GM21723 (cell line): ENCODE measurements at regions not wholly inside any gene's neighbourhood (a gene's known extent, or its start where the extent isn't known, plus 50 kb on each side); places are given as distances from the start of the nearest gene placed in this dataset.

ENCODE experiments used
- ATAC-seq: cut with Tn5 transposase; IDR thresholded peaks from one replicate; pipeline ENCODE4 v1.9.1; 2021; ENCODE audit warnings: mild to moderate bottlenecking, moderate library complexity; ENCODE audit not compliant: unreplicated experiment

- ATAC-seq, result no peak
Observed at GRCh38 chr12:118467641-118468305, 91.4 kb downstream of the SUDS3 start.

DNA sequence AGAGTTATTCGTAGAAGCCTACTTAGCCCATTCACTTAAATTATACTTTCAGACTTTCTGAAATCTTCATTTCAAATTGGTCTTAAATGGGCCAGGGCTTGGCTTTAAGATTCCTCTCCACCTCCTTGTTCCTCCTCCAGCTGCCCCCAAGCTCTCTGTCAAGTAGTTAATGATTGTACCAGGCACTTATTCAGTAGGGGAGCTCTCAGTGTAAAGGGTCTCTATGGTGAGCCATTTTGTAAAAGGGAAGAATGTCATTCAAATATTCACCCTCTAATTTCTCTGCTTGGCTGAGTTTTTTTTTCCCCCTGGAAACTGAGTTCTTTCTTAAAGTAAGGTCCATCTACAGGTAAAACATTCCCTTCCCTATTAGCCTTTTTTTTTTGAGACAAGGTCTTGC, 96.6 kb downstream of the SUDS3 start:
- no peak for ATAC-seq

DNA sequence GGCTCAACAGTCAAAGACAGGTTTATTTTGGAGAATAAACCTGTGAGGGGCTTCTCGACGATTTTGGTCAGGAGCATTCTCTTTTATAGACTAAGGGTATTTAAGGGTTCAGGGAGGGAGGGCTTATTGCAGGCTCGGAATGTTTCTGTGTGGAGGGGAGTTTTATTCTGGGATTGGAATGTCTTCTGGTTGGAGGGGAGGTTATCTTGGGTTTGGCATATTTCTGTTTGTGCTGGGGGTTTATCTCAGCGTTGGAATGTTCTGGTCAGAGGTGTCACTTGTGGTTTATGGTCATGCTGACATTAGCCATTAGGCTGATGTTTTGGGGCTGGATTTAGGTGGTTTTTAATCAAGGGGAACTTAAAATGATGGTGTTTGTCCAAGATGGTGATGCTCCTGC, 103.9 kb downstream of the SUDS3 start:
- ATAC-seq, result no peak

- no peak for ATAC-seq
Observed at GRCh38 chr12:118488034-118488433, 111.7 kb downstream of the SUDS3 start.

- no peak for ATAC-seq
Observed at GRCh38 chr12:118493962-118494361, 117.6 kb downstream of the SUDS3 start.

- no peak for ATAC-seq
Observed at GRCh38 chr12:118494776-118495175, 118.4 kb downstream of the SUDS3 start.

GRCh38 chr12:118495296-118495695, 118.9 kb downstream of the SUDS3 start:
- ATAC-seq, result no peak

- no peak for ATAC-seq
Observed at GRCh38 chr12:118498171-118498570, 121.8 kb downstream of the SUDS3 start.

GRCh38 chr12:118500299-118500698, 123.9 kb downstream of the SUDS3 start:
- ATAC-seq, result no peak

- ATAC-seq, result no peak
Observed at GRCh38 chr12:118501489-118501888, 125.1 kb downstream of the SUDS3 start.

- no peak for ATAC-seq
Observed at GRCh38 chr12:118503476-118503875, 127.1 kb downstream of the SUDS3 start.

DNA sequence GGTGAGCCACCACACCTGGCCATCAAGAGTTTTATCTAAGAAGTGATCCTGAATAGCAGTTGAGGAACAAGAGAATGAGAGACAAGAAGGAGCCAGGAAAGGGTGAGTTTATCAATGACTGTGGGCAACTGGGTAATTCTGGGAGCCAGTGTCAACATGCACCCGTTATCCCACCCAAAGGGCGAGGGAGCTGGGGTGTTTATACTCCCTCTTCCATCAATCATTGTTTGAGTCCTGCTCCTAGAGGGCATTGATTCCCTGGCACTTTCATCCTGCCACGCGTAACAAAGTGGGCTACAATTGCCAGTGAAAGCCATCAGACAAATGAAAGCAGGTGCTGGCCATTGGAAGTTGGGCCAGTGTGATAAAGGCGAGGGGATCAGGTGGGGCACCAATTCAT, 136.3 kb downstream of the SUDS3 start:
- ATAC-seq, result no peak

- ATAC-seq, result no peak
Observed at GRCh38 chr12:118513611-118514010, 137.3 kb downstream of the SUDS3 start.

GRCh38 chr12:118514297-118514696, 137.9 kb downstream of the SUDS3 start:
- ATAC-seq, result no peak

DNA sequence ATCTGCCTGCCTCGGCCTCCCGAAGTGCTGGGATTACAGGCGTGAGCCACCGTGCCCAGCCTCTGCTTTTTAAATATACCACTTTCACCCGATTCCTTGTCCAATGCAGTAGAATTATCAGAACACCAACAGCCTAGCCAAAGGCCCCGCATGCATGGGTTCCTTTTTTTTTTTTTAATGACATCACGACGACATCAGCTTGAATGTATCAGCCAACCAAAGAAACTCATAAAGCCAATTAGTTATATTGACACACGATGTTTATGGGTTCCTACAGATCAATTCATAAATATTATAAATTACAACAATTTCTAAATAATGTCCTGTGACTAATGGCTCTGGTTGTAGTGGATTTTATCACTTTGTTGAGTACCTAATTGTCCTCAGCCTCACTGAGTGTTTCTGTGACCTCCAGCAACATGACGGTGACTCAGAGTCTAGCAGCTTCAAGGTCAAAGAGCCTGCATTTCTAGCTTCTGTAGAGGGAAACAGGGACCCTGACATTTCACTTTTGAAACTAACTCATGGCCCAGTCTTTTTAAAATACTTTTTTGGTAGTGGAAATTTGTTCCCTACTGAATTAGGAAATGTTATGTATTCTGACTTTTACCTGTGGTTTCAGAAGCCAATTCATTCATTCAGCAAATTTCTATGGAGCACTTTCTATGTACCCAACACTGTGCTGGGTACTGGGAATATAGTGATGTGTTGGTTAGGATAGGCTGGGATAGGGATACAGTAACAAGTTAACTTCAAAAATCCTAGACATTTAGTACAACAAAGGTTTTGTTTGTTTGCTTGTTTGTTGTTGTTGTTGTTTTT, 144.1 kb downstream of the SUDS3 start:
- no peak for ATAC-seq

DNA sequence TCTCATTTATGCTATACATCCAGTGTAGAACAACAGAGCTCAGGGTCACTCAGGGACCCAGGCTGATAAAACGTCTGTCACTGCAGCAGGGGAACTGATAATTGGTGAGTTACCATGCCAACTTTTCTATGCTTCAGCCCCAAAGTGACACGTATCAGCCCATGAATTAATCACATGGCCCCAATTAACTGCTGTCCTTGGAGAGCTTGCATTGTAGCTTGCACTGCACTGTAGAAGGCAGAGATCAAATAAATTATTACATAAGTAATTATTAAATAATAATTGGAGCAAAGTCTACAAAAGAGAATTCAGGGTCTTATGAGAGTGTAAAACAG, 144.6 kb downstream of the SUDS3 start:
- ATAC-seq, result no peak

GRCh38 chr12:118524446-118524845, 148.1 kb downstream of the SUDS3 start:
- ATAC-seq, result no peak

GRCh38 chr12:118525216-118525615, 148.9 kb downstream of the SUDS3 start:
- ATAC-seq, result no peak

DNA sequence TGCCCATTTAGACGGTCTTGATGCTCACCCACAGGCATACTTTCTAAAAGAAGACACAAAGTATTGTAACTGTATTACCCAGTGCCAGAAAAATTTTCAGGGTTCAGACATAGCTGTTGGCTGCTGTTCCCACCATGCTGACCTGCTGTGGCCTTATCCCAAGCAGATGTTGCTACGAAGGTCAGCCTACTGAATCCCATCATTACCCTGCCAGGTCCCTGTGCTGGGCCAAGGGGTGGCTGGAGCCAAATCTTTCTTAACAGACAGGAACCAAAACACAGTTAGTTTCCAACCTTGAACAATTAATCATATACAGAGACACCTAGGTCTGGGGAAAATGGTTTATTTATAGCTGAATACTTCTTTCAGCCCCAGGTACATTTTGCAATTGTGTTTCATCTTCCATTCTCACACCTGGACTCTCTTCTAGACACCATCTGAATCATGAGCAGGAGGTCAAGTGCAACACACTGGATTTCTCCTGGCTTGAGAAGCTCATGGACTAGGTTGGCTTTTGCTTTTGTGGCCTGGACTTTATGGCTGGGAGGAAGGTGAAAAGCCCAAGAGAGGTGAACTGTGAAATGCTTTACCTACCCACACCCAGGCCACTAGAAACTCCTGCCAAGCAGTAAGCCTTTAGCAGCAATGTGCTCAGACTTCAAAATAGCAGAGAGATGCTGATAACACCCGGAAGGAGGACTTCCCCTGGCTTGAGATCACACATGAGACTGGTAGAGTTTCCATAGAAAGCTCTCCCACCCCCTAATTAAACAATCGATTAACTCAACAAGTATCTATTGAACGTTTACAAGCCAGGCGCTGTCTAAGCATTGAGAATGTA, 150.1 kb downstream of the SUDS3 start:
- no peak for ATAC-seq

DNA sequence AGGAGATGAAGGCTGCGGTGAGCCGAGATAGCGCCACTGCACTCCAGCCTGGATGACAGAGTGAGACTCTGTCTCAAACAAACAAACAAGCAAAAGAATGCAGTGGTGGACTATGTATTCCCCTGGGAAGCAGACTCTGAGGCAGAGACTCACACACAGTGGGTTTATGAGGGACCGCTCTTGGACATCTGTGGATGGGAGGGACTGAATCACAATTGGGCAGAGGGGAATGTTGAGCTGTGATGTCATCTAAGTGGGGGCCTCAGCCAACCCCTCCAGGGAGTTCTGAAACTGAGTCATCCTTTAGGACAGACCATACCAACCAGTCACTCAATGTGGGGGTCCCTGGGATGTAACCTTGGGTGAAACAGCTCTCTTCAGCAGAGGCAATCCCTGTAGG, 151.0 kb downstream of the SUDS3 start:
- ATAC-seq, result no peak

GRCh38 chr12:118528625-118529024, 152.3 kb downstream of the SUDS3 start:
- no peak for ATAC-seq

- ATAC-seq, result no peak
Observed at GRCh38 chr12:118534003-118534402, 157.6 kb downstream of the SUDS3 start.
